A673 (cell line): ENCODE measurements at regions not wholly inside any gene's neighbourhood (a gene's known extent, or its start where the extent isn't known, plus 50 kb on each side); places are given as distances from the start of the nearest gene placed in this dataset.

Source experiments
- CTCF ChIP-seq: fragments of 300-800, 200-600 bp; sonication (generic); conservative IDR thresholded peaks from 2 replicates; pipeline ENCODE4 v1.5.1; 2017; ENCODE audit warnings: low read depth, mild to moderate bottlenecking, antibody characterized with exemption, low read length, moderate library complexity, mixed read lengths
- EZH2 ChIP-seq: fragments of 200-600 bp; sonication (generic); IDR thresholded peaks from 2 replicates; pipeline ENCODE4 v1.6.1; 2017; ENCODE audit warnings: borderline replicate concordance, low read depth, mild to moderate bottlenecking, mixed read lengths, antibody characterized with exemption, low read length; ENCODE audit not compliant: poor library complexity, severe bottlenecking

GRCh38 chr5:108649646-108650045 lies 98.1 kb upstream of the FER start:
- TF ChIP-seq CTCF: no peak
- TF ChIP-seq EZH2: no peak
